ENCODE measurements at regions not wholly inside any gene's neighbourhood (a gene's known extent, or its start where the extent isn't known, plus 50 kb on each side); places are given as distances from the start of the nearest gene placed in this dataset.

DNA sequence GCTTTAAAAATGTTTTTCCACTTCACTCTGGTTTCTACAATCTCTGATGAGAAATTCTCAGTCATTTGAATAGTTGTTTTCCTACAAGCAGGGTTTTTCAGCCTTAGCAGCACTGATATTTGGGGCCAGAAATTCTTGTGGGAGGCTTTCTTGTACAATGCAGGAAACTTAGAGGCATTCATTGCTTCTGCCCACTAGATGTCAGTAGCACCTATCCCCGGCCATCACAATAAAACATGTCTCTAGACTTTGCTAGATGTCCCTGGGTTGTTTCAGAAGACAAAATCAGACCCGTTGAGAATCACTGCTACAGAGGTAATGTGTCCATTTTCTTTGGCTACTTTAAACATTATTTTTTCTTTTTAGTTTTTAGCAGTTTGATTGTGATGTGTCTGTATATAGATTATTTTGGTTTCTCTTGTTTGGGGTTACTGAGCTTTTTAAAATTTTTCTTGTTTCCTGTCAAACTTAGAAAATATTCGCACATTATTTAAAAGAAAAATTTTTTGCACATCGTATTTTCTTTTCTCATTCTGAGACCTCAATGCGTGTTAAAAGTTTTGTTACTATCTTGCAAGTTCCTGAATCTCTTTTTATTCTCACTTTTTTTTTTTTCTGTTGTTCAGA, 60.8 kb upstream of the CCDC179 start:
- peak; percentile 99 for ATAC-seq
- TF ChIP-seq, protein P1, sequence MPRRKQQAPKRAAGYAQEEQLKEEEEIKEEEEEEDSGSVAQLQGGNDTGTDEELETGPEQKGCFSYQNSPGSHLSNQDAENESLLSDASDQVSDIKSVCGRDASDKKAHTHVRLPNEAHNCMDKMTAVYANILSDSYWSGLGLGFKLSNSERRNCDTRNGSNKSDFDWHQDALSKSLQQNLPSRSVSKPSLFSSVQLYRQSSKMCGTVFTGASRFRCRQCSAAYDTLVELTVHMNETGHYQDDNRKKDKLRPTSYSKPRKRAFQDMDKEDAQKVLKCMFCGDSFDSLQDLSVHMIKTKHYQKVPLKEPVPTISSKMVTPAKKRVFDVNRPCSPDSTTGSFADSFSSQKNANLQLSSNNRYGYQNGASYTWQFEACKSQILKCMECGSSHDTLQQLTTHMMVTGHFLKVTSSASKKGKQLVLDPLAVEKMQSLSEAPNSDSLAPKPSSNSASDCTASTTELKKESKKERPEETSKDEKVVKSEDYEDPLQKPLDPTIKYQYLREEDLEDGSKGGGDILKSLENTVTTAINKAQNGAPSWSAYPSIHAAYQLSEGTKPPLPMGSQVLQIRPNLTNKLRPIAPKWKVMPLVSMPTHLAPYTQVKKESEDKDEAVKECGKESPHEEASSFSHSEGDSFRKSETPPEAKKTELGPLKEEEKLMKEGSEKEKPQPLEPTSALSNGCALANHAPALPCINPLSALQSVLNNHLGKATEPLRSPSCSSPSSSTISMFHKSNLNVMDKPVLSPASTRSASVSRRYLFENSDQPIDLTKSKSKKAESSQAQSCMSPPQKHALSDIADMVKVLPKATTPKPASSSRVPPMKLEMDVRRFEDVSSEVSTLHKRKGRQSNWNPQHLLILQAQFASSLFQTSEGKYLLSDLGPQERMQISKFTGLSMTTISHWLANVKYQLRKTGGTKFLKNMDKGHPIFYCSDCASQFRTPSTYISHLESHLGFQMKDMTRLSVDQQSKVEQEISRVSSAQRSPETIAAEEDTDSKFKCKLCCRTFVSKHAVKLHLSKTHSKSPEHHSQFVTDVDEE (CRISPR knock-in tag; IDR thresholded peaks at IDR 0.05): no peak
- TF ChIP-seq, protein P2, sequence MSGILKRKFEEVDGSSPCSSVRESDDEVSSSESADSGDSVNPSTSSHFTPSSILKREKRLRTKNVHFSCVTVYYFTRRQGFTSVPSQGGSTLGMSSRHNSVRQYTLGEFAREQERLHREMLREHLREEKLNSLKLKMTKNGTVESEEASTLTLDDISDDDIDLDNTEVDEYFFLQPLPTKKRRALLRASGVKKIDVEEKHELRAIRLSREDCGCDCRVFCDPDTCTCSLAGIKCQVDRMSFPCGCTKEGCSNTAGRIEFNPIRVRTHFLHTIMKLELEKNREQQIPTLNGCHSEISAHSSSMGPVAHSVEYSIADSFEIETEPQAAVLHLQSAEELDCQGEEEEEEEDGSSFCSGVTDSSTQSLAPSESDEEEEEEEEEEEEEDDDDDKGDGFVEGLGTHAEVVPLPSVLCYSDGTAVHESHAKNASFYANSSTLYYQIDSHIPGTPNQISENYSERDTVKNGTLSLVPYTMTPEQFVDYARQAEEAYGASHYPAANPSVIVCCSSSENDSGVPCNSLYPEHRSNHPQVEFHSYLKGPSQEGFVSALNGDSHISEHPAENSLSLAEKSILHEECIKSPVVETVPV (CRISPR knock-in tag; IDR thresholded peaks at IDR 0.05): no peak
- TF ChIP-seq ZNF565 (CRISPR knock-in tag; conservative IDR thresholded peaks at IDR 0.05; ENCODE audit: low read depth): no peak
- no peak for TF ChIP-seq ARNTL (CRISPR knock-in tag; IDR thresholded peaks at IDR 0.05; ENCODE audit: borderline replicate concordance, low read depth)
- TF ChIP-seq SNAI2 (CRISPR knock-in tag; IDR thresholded peaks at IDR 0.05): no peak
- TF ChIP-seq CSDC2 (CRISPR knock-in tag; IDR thresholded peaks at IDR 0.05): no peak
- TF ChIP-seq ZC3H10 (CRISPR knock-in tag; IDR thresholded peaks at IDR 0.05): no peak
- no peak for TF ChIP-seq BACH2 (CRISPR knock-in tag; IDR thresholded peaks at IDR 0.05; ENCODE audit: borderline replicate concordance)
- TF ChIP-seq, protein P3, sequence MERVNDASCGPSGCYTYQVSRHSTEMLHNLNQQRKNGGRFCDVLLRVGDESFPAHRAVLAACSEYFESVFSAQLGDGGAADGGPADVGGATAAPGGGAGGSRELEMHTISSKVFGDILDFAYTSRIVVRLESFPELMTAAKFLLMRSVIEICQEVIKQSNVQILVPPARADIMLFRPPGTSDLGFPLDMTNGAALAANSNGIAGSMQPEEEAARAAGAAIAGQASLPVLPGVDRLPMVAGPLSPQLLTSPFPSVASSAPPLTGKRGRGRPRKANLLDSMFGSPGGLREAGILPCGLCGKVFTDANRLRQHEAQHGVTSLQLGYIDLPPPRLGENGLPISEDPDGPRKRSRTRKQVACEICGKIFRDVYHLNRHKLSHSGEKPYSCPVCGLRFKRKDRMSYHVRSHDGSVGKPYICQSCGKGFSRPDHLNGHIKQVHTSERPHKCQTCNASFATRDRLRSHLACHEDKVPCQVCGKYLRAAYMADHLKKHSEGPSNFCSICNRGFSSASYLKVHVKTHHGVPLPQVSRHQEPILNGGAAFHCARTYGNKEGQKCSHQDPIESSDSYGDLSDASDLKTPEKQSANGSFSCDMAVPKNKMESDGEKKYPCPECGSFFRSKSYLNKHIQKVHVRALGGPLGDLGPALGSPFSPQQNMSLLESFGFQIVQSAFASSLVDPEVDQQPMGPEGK (CRISPR knock-in tag; IDR thresholded peaks at IDR 0.05; ENCODE audit: borderline replicate concordance): no peak
- TF ChIP-seq TCF4 (CRISPR knock-in tag; IDR thresholded peaks at IDR 0.05; ENCODE audit: borderline replicate concordance): no peak
- TF ChIP-seq, protein P4, sequence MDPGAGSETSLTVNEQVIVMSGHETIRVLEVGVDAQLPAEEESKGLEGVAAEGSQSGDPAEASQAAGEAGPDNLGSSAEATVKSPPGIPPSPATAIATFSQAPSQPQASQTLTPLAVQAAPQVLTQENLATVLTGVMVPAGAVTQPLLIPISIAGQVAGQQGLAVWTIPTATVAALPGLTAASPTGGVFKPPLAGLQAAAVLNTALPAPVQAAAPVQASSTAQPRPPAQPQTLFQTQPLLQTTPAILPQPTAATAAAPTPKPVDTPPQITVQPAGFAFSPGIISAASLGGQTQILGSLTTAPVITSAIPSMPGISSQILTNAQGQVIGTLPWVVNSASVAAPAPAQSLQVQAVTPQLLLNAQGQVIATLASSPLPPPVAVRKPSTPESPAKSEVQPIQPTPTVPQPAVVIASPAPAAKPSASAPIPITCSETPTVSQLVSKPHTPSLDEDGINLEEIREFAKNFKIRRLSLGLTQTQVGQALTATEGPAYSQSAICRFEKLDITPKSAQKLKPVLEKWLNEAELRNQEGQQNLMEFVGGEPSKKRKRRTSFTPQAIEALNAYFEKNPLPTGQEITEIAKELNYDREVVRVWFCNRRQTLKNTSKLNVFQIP (CRISPR knock-in tag; IDR thresholded peaks at IDR 0.05; ENCODE audit: borderline replicate concordance, low read depth): no peak
- no peak for TF ChIP-seq TOX (CRISPR knock-in tag; IDR thresholded peaks at IDR 0.05; ENCODE audit: borderline replicate concordance)
- TF ChIP-seq ESRRG (CRISPR knock-in tag; IDR thresholded peaks at IDR 0.05): no peak
- no peak for TF ChIP-seq ZFP3 (CRISPR knock-in tag; IDR thresholded peaks at IDR 0.05)
- no peak for TF ChIP-seq GLIS3 (CRISPR knock-in tag; IDR thresholded peaks at IDR 0.05)
- no peak for TF ChIP-seq ZNF70 (CRISPR knock-in tag; IDR thresholded peaks at IDR 0.05)
- TF ChIP-seq OSR1 (CRISPR knock-in tag; IDR thresholded peaks at IDR 0.05): no peak
- TF ChIP-seq ZNF8 (CRISPR knock-in tag; IDR thresholded peaks at IDR 0.05): no peak
- TF ChIP-seq ZFP30 (CRISPR knock-in tag; IDR thresholded peaks at IDR 0.05): no peak
- TF ChIP-seq, protein P5, sequence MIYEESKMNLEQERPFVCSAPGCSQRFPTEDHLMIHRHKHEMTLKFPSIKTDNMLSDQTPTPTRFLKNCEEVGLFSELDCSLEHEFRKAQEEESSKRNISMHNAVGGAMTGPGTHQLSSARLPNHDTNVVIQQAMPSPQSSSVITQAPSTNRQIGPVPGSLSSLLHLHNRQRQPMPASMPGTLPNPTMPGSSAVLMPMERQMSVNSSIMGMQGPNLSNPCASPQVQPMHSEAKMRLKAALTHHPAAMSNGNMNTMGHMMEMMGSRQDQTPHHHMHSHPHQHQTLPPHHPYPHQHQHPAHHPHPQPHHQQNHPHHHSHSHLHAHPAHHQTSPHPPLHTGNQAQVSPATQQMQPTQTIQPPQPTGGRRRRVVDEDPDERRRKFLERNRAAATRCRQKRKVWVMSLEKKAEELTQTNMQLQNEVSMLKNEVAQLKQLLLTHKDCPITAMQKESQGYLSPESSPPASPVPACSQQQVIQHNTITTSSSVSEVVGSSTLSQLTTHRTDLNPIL (CRISPR knock-in tag; IDR thresholded peaks at IDR 0.05; ENCODE audit: low read depth): no peak

DNA sequence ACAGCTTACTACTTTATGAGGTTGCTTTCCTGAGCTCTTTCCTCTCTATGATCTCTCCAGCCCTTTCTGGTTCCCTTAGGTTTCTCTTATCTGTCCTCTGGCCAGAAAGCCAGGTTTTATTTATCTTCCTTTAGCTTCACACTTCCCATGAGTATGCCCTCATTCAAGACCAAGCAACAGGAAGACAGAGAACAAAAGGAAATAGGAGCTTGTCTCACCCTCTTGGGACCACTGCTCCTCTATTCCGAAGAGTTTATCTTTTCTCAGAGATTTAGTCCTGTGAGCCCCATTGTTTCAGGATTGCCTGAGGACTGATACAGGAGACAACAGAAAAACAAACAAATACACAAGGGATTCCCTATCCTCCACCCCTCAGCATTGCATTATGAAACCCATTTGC, 62.4 kb upstream of the CCDC179 start:
- no peak for TF ChIP-seq OSR1 (CRISPR knock-in tag; IDR thresholded peaks at IDR 0.05)
- TF ChIP-seq RARB (CRISPR knock-in tag; IDR thresholded peaks at IDR 0.05): no peak
- no peak for ATAC-seq

DNA sequence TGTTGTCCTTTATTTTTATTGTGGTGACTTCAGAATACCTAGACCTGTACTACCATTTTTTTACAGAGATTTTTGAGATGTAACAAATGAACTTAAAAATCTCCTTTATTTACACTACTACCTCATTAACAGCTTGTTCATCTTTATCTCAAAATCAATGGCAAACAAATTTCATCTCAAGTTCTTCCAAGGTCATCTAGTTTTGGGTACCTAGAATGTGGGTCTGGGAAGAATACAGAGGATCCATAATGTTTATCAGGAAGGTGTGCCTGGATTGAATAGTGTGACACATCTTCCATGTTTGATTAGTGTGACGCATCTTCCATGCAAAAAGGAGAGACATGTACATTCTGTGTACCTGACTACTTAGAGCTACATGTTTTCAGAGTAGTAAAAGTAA, 63.3 kb upstream of the CCDC179 start:
- no peak for ATAC-seq
- TF ChIP-seq TOX (CRISPR knock-in tag; IDR thresholded peaks at IDR 0.05; ENCODE audit: borderline replicate concordance) (no peak), ZNF565 (CRISPR knock-in tag; conservative IDR thresholded peaks at IDR 0.05; ENCODE audit: low read depth) (no peak), ESRRG (CRISPR knock-in tag; IDR thresholded peaks at IDR 0.05) (no peak), ISL1 (CRISPR knock-in tag; IDR thresholded peaks at IDR 0.05) (no peak), GLIS3 (CRISPR knock-in tag; IDR thresholded peaks at IDR 0.05) (no peak), ZNF70 (CRISPR knock-in tag; IDR thresholded peaks at IDR 0.05) (no peak), ARNTL (CRISPR knock-in tag; IDR thresholded peaks at IDR 0.05; ENCODE audit: borderline replicate concordance, low read depth) (no peak), ZFP30 (CRISPR knock-in tag; IDR thresholded peaks at IDR 0.05) (no peak), TCF4 (CRISPR knock-in tag; IDR thresholded peaks at IDR 0.05; ENCODE audit: borderline replicate concordance) (no peak), ZC3H10 (CRISPR knock-in tag; IDR thresholded peaks at IDR 0.05) (no peak), SNAI2 (CRISPR knock-in tag; IDR thresholded peaks at IDR 0.05) (no peak), OSR1 (CRISPR knock-in tag; IDR thresholded peaks at IDR 0.05) (no peak), ZFP3 (CRISPR knock-in tag; IDR thresholded peaks at IDR 0.05) (no peak), BACH2 (CRISPR knock-in tag; IDR thresholded peaks at IDR 0.05; ENCODE audit: borderline replicate concordance) (no peak)
- TF ChIP-seq, protein P4 (CRISPR knock-in tag; IDR thresholded peaks at IDR 0.05; ENCODE audit: borderline replicate concordance, low read depth): no peak
- TF ChIP-seq, protein P1 (CRISPR knock-in tag; IDR thresholded peaks at IDR 0.05): no peak
